Esophagus muscularis mucosa (tissue), 4 donors: ENCODE measurements at regions not wholly inside any gene's neighbourhood (a gene's known extent, or its start where the extent isn't known, plus 50 kb on each side); places are given as distances from the start of the nearest gene placed in this dataset.

ENCODE experiments used
- DNase-seq: peaks from one replicate; pipeline ENCODE4 v3.0.0-alpha.2; 2017; ENCODE audit errors: extremely low spot score
- H3K27ac ChIP-seq, 4 donors: fragments of 200-600 bp; sonication (generic); replicated peaks in 1 of 4; 1 replicate in 3 of 4; 2 replicates in 1 of 4; pipeline ENCODE4 v1.5.1; 2016 to 2019; ENCODE audit warnings: mild to moderate bottlenecking in 1 of 4
- H3K27me3 ChIP-seq, 4 donors: fragments of 200-600 bp; sonication (generic); one replicate each; pipeline versions ENCODE4 v1.5.1 to v1.6.0; 2016 to 2019
- H3K36me3 ChIP-seq, 4 donors: fragments of 200-600 bp; sonication (generic); one replicate each; pipeline ENCODE4 v1.5.1; 2016 to 2019
- H3K4me1 ChIP-seq, 4 donors: fragments of 200-600 bp; sonication (generic); one replicate each; pipeline ENCODE4 v1.5.1; 2016 to 2019
- H3K4me3 ChIP-seq, 4 donors: fragments of 200-600 bp; sonication (generic); 1 replicate in 2 of 4; 2 replicates in 2 of 4; pipeline ENCODE4 v1.5.1; 2016 to 2019; ENCODE audit warnings: mild to moderate bottlenecking in 4 of 4, moderate library complexity in 1 of 4
- H3K9me3 ChIP-seq, 4 donors: fragments of 200-600 bp; sonication (generic); 1 replicate in 3 of 4; 2 replicates in 1 of 4; pipeline ENCODE4 v1.5.1; 2016 to 2019
- EP300 ChIP-seq: sonication (generic); formaldehyde crosslinking; IDR thresholded peaks from one replicate; pipeline ENCODE4 v1.6.1; 2017; ENCODE audit warnings: antibody characterized with exemption
- POLR2A ChIP-seq: fragments of 450-650 bp; IDR thresholded peaks from one replicate; pipeline ENCODE4 v1.6.1; 2017; ENCODE audit warnings: antibody characterized with exemption, moderate library complexity, mild to moderate bottlenecking, low read depth
- POLR2AphosphoS5 ChIP-seq, 2 donors: sonication (generic); formaldehyde crosslinking; IDR thresholded peaks; one replicate each; pipeline ENCODE4 v1.6.1; 2017; ENCODE audit warnings: antibody characterized with exemption in 2 of 2
- WGBS: methylation state at CpG from one replicate; pipeline ENCODE4 v1.1.5; 2018; 5-methylcytosine and 5-hydroxymethylcytosine counted together
- intact Hi-C: fragments of 100-400 bp; cut with DNase I; formaldehyde crosslinking; loops from one replicate; pipeline ENCODE4 v1.15.1; 2023
- TF ChIP-seq, protein P1 (sequence below), 3 experiments: fragments of 200-600 bp in 2 of 3; fragments of 450-650 bp in 1 of 3; sonication (generic) in 2 of 3; IDR thresholded peaks; one replicate each; pipeline ENCODE4 v1.5.1; 2017 to 2019; ENCODE audit warnings: antibody characterized with exemption in 3 of 3, mild to moderate bottlenecking in 2 of 3, moderate library complexity in 1 of 3

DNA sequence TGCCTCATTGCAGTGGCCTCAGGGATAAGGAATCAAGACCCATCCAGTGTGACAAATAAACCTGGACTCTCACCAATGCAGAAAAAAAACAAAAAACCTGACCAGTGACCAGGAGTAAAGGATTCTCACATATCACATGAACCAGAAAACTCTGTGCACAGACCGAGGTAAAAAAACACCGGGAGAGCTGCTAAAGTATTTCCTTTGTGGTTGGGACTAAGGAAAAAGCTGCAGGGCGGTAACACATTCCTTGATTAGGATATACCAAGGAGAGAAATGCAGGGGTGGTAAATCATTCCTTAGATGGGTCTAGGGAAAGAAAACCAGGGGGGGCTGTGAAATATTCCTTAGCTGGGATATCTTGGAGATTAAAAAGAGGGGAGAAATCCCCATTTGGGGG, 64.8 kb upstream of the ZNF85 start:
- TF ChIP-seq EP300 (no peak), POLR2AphosphoS5 (IDR thresholded peaks at IDR 0.05) (no peak), POLR2A (no peak)
- TF ChIP-seq, protein P1, sequence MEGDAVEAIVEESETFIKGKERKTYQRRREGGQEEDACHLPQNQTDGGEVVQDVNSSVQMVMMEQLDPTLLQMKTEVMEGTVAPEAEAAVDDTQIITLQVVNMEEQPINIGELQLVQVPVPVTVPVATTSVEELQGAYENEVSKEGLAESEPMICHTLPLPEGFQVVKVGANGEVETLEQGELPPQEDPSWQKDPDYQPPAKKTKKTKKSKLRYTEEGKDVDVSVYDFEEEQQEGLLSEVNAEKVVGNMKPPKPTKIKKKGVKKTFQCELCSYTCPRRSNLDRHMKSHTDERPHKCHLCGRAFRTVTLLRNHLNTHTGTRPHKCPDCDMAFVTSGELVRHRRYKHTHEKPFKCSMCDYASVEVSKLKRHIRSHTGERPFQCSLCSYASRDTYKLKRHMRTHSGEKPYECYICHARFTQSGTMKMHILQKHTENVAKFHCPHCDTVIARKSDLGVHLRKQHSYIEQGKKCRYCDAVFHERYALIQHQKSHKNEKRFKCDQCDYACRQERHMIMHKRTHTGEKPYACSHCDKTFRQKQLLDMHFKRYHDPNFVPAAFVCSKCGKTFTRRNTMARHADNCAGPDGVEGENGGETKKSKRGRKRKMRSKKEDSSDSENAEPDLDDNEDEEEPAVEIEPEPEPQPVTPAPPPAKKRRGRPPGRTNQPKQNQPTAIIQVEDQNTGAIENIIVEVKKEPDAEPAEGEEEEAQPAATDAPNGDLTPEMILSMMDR (IDR thresholded peaks at IDR 0.05): no peak
- Histone ChIP-seq H3K27me3 (no peaks in the 10 kb centered on the region), H3K4me3 (no peak overlapping the region), H3K4me1 (no peaks in the 10 kb centered on the region), H3K9me3 (peaks cover 0 to 38% (median 23%) of the 10 kb centered on the region in 4 donors), H3K36me3 (no peaks in the 10 kb centered on the region), H3K27ac (no peak overlapping the region)
- intact Hi-C loops: no loop called here
- 87% methylated on average over 3 of the region's 3 CpGs for WGBS
- DNase-seq: no peak

DNA sequence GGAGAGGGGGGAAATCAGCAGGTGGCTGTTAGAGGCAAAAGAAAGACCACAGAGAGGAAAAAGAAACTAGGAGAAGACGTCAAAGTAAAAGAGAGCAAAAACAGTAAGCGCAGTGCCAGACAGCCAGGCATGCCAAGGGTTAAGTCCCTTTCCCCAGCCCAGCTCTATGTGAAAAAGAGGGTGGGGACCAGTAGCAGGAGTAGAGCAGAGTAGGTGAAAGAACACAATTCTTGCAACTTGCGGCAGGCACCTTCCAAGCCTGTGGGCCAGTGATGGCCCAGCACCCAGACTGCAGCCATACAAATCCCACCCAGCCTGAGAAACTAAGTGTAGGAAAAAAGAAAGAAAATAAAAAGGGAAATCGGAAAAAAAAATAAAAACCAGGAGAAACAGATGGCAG, 64.2 kb upstream of the ZNF85 start:
- WGBS: 88% methylated on average over 3 of the region's 4 CpGs
- Histone ChIP-seq H3K36me3 (no peaks in the 10 kb centered on the region), H3K9me3 (peaks cover 0 to 43% (median 18%) of the 10 kb centered on the region in 4 donors), H3K27ac (no peak overlapping the region), H3K27me3 (no peaks in the 10 kb centered on the region), H3K4me3 (no peak overlapping the region), H3K4me1 (no peaks in the 10 kb centered on the region)
- no peak for DNase-seq
- no peak for TF ChIP-seq EP300
- no peak for TF ChIP-seq POLR2A
- no peak for TF ChIP-seq POLR2AphosphoS5 (IDR thresholded peaks at IDR 0.05)
- TF ChIP-seq, protein P1 (IDR thresholded peaks at IDR 0.05): no peak
- intact Hi-C loops: no loop called here

DNA sequence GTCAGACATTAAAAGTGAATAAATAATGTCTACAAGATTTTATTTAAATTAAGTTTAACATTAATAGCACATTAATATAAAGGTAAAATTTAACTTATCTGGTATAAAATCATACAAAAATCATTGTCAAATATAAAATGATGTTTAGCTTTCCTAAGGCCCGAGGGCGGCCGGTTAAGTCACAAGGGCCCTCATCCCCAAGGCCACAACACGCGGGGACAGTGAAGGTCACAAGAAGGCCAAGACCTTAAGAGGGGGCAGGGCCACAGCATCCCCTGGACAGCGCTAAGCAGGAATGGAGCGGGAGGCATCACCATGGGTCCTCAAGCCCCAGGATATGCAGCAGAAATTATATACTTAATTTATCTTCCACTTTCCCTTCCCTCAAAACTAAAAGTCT, 62.7 kb upstream of the ZNF85 start:
- TF ChIP-seq POLR2A (no peak), EP300 (no peak)
- TF ChIP-seq, protein P1 (IDR thresholded peaks at IDR 0.05): no peak
- H3K36me3 ChIP-seq: no peaks in the 10 kb centered on the region
- no peak overlapping the region for H3K4me3 ChIP-seq
- intact Hi-C loops: no loop called here
- peak; percentile 70 for DNase-seq
- no peaks in the 10 kb centered on the region for H3K4me1 ChIP-seq
- no peaks in the 10 kb centered on the region for H3K27me3 ChIP-seq
- no peak overlapping the region for H3K27ac ChIP-seq
- H3K9me3 ChIP-seq: peaks cover 0 to 43% (median 15%) of the 10 kb centered on the region in 4 donors
- 95% methylated on average over 7 of the region's 7 CpGs for WGBS

DNA sequence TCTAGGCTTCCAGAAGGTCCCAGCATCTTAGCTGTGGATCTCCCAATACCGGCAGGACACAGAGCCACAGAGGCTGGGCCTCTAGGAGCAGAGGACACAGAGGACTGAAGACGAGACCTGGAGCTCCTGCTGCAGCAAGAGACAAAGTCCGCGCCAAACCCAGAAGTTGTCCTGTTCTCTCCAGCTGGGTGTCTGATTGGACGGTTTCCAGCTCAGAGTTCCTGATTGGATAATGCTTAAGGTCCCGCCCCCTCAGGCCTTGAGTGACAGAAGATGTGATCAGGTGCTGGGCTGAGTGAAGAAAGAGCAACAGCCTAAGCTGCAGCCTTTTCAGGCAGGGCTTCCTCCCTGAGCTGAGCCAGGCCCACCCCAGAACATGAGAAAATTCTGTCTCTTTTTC, 59.9 kb upstream of the ZNF85 start:
- Histone ChIP-seq H3K4me1 (no peaks in the 10 kb centered on the region), H3K9me3 (peaks cover 0 to 22% (median under 1%) of the 10 kb centered on the region in 4 donors), H3K27me3 (no peaks in the 10 kb centered on the region), H3K36me3 (no peaks in the 10 kb centered on the region), H3K27ac (no peak overlapping the region), H3K4me3 (no peak overlapping the region)
- intact Hi-C loops: no loop called here
- 85% methylated on average over 6 of the region's 6 CpGs for WGBS
- TF ChIP-seq, protein P1 (IDR thresholded peaks at IDR 0.05): no peak
- no peak for TF ChIP-seq POLR2A
- no peak for TF ChIP-seq EP300
- no peak for TF ChIP-seq POLR2AphosphoS5 (IDR thresholded peaks at IDR 0.05)
- no peak for DNase-seq
